Stimulated activated naive CD8-positive, alpha-beta T cell treated with anti-CD3 and anti-CD28 coated beads, Interleukin-15, amount 100 ng/mL, for 72 hours (primary cell): ENCODE measurements at regions not wholly inside any gene's neighbourhood (a gene's known extent, or its start where the extent isn't known, plus 50 kb on each side); places are given as distances from the start of the nearest gene placed in this dataset.
"Not testable (repeated sequence)": the region's sequence is repeated elsewhere in the genome, so short reads cannot be mapped to it uniquely, and the experiment has no call there.

Experiments used
- ATAC-seq: fragments of 150-1000 bp; cut with Tn5 transposase; 2 replicates; pipeline ENCODE4 v1.10.0; 2021; ENCODE audit warnings: mild to moderate bottlenecking, moderate library complexity
- DNase-seq, 2 donors: peaks; one replicate each; pipeline ENCODE4 v3.0.0; 2021 to 2022
- H3K27ac Mint-ChIP-seq, 2 donors: one replicate each; pipeline ENCODE4 v1.8.0; 2022; ENCODE audit warnings: mild to moderate bottlenecking in 2 of 2, mixed read lengths in 2 of 2, moderate library complexity in 2 of 2
- H3K27me3 Mint-ChIP-seq: one replicate; pipeline ENCODE4 v1.8.0; 2022; ENCODE audit warnings: mixed read lengths
- H3K4me1 Mint-ChIP-seq: one replicate; pipeline ENCODE4 v1.8.0; 2022; ENCODE audit warnings: mild to moderate bottlenecking, mixed read lengths
- H3K4me3 Mint-ChIP-seq, 2 donors: one replicate each; pipeline ENCODE4 v1.8.0; 2022; ENCODE audit warnings: mild to moderate bottlenecking in 2 of 2, mixed read lengths in 2 of 2, moderate library complexity in 1 of 2
- H3K9me3 Mint-ChIP-seq, 2 donors: one replicate each; pipeline ENCODE4 v1.8.0; 2022; ENCODE audit warnings: mixed read lengths in 2 of 2

DNA sequence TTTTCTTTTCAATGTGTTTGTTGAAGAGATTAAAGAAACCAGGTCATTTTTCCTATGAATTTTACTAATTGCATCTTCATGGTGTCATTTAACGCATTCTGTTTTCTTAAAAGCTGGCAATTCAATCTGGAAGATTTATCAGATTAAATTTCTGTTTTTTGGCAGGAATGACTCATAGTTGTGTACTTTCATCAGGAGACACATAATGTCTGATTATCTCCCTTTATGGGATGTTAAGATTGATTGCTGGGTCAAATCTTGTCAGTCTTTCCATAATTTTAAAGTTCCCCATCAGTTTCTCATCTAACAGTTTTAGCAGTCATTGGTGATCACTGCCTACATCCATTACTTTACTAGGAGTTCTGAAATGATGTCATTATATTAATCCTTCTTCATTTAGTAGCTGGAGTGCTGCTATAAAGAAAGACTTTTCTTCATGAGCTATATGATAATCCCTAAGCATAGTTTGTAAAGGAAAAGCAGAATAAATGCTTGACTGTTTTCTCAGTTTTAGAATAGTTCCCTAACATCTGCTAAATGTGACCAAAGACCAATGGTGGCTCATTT is 72.8 kb upstream of the MAP10 start:
- ATAC-seq (no peak), DNase-seq (no peak)
- Mint-ChIP-seq H3K27ac (peak overlapping the region in 1 of 2 donors; percentile 8), H3K4me1 (peaks cover 5% of the 10 kb centered on the region), H3K27me3 (peaks cover 22% of the 10 kb centered on the region), H3K4me3 (no peak overlapping the region), H3K9me3 (no peaks in the 10 kb centered on the region)

DNA sequence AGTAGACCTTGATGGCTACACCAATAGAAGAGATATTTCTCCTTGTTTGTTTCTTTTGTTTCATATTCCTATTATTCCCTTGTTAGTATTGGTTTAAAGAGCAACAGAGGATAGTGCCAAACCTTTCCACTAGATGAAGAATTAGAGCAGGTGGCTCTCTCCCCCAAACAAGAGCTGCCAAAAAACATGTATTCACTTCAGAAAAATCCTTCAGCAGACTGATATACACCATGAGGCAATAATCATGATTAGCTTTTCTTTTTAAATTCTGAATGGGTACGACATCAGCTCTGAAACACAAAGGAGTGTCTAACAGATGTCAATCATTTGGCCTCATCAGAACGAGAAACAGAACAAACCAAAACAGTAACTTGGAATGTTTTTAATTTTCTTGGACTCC is 67.3 kb upstream of the MAP10 start:
- H3K27ac Mint-ChIP-seq, result no peak overlapping the region
- no peak overlapping the region for H3K4me3 Mint-ChIP-seq
- no peaks in the 10 kb centered on the region for H3K27me3 Mint-ChIP-seq
- peaks cover 0 to 8% of the 10 kb centered on the region in 2 donors for H3K9me3 Mint-ChIP-seq
- no peaks in the 10 kb centered on the region for H3K4me1 Mint-ChIP-seq
- ATAC-seq (no peak), DNase-seq (no peak)

DNA sequence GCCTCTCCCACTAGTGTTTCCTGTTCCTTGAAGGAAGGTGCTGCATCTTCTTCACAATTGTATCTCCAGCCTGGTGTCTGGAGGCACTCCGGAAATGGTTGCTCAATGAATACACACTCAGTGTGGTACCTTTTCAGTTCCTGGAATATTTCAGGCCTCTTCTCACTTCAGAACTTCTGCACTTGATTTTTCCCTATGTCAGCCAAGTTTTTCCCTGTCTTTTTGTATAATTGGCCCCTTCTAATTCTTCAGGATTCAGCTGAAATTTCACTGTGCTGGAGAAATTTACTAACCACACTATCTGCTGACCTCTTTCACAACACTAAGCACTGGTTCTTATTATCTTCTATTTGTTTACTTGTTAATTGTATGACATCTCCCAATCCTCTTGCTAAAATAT is 61.2 kb upstream of the MAP10 start:
- no peak for ATAC-seq
- no peak for DNase-seq
- no peak overlapping the region for H3K27ac Mint-ChIP-seq
- no peaks in the 10 kb centered on the region for H3K4me1 Mint-ChIP-seq
- peaks cover 14 to 17% of the 10 kb centered on the region in 2 donors for H3K9me3 Mint-ChIP-seq
- H3K27me3 Mint-ChIP-seq, result no peaks in the 10 kb centered on the region
- no peak overlapping the region for H3K4me3 Mint-ChIP-seq

DNA sequence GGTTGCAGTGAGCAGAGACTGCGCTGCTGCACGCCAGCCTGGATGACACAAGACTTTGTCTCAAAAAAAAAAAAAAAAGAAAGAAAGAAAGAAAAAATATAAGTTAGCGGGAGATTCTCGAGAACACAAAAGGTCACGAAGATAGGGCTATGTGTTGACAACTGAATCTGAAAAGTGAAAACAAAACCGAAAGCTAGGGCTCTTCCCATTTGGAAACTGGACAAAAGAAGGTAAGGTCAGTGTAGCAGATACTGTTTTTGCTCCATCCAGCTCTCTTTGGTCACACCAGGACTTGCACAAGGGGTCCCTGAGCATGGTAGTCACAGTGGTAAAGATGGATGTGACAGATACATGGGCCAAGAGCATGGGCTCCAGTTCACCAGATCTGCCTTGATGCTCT is 60.4 kb upstream of the MAP10 start:
- H3K4me3 Mint-ChIP-seq, result no peak overlapping the region
- no peaks in the 10 kb centered on the region for H3K4me1 Mint-ChIP-seq
- H3K27ac Mint-ChIP-seq, result no peak overlapping the region
- DNase-seq (no peak), ATAC-seq (no peak)
- H3K9me3 Mint-ChIP-seq, result peaks cover 16 to 20% of the 10 kb centered on the region in 2 donors
- H3K27me3 Mint-ChIP-seq, result no peaks in the 10 kb centered on the region

DNA sequence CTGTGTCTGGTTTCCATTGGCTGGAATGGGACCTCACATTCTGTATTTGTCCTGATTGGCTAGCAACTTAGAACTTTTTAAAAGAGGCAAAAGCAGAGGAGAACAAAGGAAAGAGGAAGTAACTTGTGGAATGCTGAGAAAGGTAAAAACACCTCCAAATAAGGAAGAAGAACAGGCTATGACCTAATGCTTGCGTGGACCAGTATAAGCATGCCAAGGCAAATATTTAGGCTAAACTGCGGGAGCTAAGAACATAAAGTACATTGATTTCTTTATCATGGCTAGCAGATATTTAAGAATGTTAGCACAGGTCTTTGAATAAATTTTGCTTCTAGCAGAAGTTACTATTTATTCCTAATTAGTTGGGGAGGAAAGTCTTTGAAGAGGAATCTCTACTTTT is 59.5 kb upstream of the MAP10 start:
- ATAC-seq, result not testable (repeated sequence)
- peaks cover 14 to 20% of the 10 kb centered on the region in 2 donors for H3K9me3 Mint-ChIP-seq

DNA sequence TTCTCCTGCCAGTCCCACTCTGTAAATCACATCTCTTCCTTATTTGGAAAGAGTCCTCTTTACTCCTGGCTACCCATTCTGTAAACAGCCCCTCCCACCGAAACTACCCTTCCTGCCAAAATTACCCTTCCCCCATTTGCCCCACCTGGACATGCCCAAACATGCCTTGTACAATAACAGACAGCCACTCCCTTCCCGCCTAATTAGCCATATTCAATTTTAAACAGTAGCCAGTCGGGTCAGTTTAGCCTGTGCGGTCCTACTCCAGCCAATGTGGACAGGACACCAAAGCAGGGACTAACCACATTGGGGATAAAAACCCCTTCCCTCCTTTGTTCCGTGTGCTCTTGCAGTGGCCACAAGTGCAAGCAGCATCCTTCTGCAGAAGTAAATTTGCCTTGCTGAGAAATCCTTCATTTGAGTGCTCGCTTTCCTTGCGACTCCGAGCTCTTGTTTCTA is 56.3 kb upstream of the MAP10 start:
- Mint-ChIP-seq H3K27me3 (peaks cover 8% of the 10 kb centered on the region), H3K9me3 (peaks cover 14 to 20% of the 10 kb centered on the region in 2 donors), H3K4me1 (peaks cover 11% of the 10 kb centered on the region), H3K27ac (no peak overlapping the region), H3K4me3 (no peak overlapping the region)
- ATAC-seq (no peak), DNase-seq (no peak)

More for the DNA sequence above, 59.5 kb upstream of the MAP10 start:
- not testable (repeated sequence) for H3K4me3 Mint-ChIP-seq, H3K4me1 Mint-ChIP-seq, H3K27ac Mint-ChIP-seq, H3K27me3 Mint-ChIP-seq, DNase-seq

DNA sequence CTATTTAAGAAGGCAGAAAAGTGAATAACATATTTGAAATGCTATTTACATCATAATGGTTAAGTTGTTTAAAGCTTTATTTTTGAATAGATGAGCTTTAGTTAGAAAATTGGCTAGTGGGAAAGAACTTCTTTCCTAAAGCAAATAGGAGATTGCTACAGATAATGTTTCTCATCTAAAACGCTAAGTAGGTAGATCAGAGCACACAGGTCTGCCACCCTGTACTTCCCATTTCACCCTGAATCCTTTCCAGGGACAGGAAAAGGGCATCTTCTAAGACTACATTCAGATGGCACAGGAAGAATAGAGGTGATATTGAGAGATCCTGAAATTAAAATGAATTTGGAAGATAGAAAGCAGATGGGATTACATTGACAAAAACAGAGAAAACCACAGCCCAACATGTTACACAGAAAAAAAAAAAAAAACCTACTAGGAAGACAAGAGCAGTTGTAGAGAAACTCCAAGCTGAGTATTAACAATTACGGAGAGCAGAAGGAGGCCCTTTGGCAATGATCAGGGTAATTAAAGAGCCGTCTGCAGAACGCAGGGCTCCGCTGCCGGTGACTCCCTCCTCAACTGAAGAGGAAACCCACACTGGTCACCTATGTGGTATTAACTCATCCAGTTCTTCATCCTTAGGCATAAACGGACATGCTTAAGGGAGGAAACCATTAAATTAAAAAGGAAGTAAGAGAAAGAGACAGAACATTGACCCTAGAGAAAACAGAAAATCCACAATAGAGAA is 53.6 kb upstream of the MAP10 start:
- Mint-ChIP-seq H3K27me3 (peaks cover 8% of the 10 kb centered on the region), H3K27ac (peak overlapping the region in 1 of 2 donors; percentile 63), H3K9me3 (peaks cover 14 to 20% of the 10 kb centered on the region in 2 donors), H3K4me1 (peaks cover 11% of the 10 kb centered on the region), H3K4me3 (peak overlapping the region in 1 of 2 donors; percentile 5)
- DNase-seq (no peak), ATAC-seq (no peak)

DNA sequence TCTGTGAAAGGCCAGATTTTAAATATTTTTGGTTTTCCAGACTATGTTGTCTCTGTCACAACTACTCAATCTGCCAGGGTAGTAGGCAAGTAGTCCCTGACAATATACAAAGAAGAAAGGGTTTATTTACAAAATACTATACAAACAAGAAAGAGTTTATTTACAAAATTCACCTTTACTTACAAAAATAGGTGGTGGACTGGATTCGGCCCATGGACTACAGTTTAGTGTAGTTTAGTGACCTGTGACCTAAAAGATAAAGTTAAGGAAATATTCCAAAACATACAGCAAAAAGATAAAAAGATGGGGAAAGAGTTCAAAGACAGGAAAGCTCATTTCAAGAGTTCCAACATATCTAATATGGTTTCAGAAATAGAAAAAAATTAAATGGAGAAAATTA is 52.9 kb upstream of the MAP10 start:
- ATAC-seq (no peak), DNase-seq (no peak)
- Mint-ChIP-seq H3K27ac (no peak overlapping the region), H3K4me1 (peaks cover 11% of the 10 kb centered on the region), H3K9me3 (peaks cover 12 to 17% of the 10 kb centered on the region in 2 donors), H3K4me3 (no peak overlapping the region), H3K27me3 (peaks cover 8% of the 10 kb centered on the region)

DNA sequence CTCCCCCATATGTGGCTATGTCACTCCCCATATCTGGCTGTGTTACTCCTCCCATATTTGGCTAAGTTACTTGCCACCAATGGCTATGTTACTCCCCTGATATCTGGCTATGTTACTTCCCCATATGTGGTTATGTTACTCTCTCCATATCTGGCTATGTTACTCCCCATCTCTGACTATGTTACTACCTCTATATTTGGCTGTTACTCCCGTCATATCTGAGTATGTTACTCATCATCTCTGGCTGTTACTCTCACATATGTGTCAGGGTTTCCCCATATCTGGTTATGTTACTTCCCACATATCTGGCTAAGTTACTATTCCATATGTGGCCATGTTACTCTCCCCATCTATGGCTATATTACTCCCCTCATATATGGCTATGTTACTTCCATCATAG is 50.3 kb upstream of the MAP10 start:
- Mint-ChIP-seq H3K9me3 (no peaks in the 10 kb centered on the region), H3K4me3 (no peak overlapping the region), H3K27ac (no peak overlapping the region), H3K27me3 (peaks cover 8% of the 10 kb centered on the region), H3K4me1 (peaks cover 11% of the 10 kb centered on the region)
- peak; percentile 39 for ATAC-seq
- DNase-seq, result no peak
